Stimulated activated naive CD8-positive, alpha-beta T cell treated with anti-CD3 and anti-CD28 coated beads, Interleukin-15, Interleukin-2, amounts not matched to agents 100 U/mL and 50 U/mL, for 24 hours (primary cell): ENCODE measurements at regions not wholly inside any gene's neighbourhood (a gene's known extent, or its start where the extent isn't known, plus 50 kb on each side); places are given as distances from the start of the nearest gene placed in this dataset.
"Not testable (repeated sequence)": the region's sequence is repeated elsewhere in the genome, so short reads cannot be mapped to it uniquely, and the experiment has no call there.

Experiments
- ATAC-seq: fragments of 150-1000 bp; cut with Tn5 transposase; one replicate; pipeline ENCODE4 v1.10.0; 2021
- DNase-seq: peaks from one replicate; pipeline ENCODE4 v3.0.0; 2021

DNA sequence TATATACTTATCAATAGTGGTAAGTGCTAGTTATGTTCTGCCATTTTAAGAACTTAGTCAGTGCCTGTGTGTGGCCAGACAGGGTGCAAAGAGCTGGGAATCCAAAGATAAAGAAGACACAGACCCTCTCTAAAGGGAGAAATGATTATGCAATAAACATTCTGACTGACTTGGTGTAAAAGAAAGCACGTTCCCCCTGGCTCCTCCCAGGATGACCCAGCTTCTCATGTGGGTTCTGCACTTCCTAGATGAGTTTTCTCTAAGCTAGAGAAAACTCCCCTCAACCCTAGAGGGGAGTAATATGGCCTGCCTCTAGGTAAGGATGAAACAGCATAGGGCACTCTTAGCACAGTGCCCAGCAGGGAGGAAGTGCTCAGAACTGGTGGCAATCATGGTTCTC lies 231.2 kb downstream of the VRK1 start:
- no peak for DNase-seq
- no peak for ATAC-seq

DNA sequence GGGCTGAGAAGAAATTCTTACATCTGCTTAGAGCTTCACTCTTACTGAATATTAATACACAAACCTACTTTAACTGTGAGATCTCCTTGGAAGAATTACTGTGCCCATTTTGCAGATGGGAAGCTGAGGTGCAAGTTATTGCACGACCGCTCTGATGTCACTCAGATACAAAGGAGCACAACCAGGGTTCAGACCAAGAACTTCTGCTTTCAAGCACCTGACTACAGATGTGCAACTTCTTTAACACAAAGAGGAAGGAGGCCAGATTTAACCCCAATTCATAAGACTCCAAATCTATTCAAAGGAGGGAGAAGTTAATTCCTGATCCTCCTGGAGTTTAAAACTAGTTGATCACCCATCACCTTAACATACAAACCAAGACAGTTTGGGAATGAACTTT lies 232.6 kb downstream of the VRK1 start:
- ATAC-seq (no peak), DNase-seq (no peak)

- ATAC-seq, result no peak
Observed at GRCh38 chr14:97031530-97031929, 234.3 kb downstream of the VRK1 start.

DNA sequence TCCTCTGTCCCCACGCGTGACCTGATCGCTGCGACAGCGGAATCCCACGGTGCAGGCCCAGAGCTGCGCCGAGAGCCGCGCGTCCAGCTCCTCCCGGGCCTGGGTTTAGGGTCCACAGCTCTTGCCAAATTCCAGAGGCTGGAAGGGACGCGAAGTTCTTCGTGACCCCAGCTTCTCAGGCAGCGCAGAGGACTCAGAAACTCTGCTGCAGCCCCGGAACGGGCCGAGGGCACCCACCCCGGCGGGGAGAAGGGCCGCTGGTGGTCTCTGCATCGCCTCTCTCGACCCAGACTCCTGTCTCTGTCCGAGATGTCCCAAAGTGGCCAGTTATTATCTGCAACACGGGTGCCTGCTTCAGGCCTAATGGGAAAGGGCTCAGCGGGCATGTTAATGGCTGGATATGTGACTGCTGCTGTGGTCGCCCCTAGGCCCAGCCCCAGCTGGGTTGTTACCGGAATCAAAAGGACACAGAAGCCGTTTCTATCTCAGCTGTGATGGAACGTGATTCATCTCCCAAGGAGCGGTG lies 236.4 kb downstream of the VRK1 start:
- DNase-seq (no peak), ATAC-seq (no peak)

More at GRCh38 chr14:97031530-97031929, 234.3 kb downstream of the VRK1 start:
- DNase-seq, result no peak

DNA sequence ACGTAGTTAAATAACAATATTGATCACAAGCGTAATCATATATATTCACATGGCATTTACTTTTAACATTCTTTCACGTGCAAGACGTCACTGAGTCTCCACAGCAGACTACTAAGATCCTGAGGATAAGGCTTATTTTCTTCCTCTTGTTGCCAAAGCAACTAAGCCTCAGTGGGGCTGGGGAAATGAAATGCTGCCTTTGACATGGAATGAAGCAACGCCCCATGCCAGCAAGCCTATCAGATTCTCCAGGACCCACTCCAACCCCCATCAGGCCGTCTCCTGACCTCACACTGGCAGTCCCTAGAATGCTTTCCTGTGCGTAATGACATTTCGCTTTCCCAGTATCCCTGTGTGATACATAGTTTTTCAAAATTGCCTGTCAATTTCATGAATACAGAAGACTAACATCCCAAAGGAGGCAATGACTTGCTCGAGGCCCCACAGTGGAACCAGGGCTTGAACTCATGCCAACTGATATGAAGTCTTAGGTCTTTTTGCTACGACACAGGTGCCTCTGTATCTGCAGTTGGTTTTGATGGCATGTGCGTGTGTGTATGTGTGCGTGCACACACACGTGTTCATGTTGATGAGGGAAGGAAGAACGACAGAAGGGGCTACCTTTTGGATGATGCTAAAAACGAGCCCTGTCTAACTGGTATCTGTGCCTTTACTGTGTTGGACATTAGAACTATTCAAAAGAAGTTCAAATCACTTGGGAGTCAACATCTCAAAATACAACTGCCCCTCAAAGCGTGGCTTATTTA lies 239.1 kb downstream of the VRK1 start:
- DNase-seq (no peak), ATAC-seq (no peak)

- no peak for DNase-seq
- ATAC-seq, result no peak
Observed at GRCh38 chr14:97039717-97040363, 242.7 kb downstream of the VRK1 start.

DNA sequence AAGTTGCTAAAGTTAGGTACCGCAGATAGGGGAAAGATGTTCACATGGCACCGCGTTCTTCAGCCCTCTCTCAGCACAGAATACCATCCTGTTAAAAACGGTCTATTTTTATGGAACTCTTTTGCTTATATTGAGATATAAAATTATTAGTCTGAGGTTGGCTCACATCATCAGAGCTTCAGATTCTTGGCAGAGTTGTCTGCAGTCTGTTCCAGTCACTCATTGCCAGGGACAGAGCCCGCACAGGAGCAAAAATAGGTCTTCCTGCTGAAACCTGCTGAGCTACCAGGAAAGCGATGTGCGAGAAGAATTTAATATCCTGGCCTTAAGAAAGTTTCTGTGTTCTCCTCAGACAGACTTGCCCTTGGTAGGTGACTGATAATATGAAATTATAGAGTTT lies 249.8 kb downstream of the VRK1 start:
- DNase-seq (no peak), ATAC-seq (no peak)

DNA sequence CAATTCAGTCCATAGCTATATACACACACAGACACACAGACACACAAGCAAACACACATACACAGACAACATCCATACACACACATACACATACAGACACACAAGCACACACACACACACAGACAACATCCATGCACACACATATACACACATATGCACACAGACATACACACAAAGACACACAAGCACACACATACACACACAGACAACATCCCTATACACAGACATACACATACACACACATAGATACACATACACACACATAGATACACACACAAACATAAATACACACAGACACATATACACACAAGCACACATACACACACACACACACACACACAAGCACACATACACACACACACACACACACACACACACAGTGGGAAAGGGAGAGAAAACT lies 254.8 kb downstream of the VRK1 start:
- ATAC-seq (no peak), DNase-seq (no peak)

- DNase-seq, result no peak
- ATAC-seq, result no peak
Observed at GRCh38 chr14:97053941-97054340, 256.8 kb downstream of the VRK1 start.

GRCh38 chr14:97055355-97055754 lies 258.2 kb downstream of the VRK1 start:
- no peak for ATAC-seq
- DNase-seq, result no peak

DNA sequence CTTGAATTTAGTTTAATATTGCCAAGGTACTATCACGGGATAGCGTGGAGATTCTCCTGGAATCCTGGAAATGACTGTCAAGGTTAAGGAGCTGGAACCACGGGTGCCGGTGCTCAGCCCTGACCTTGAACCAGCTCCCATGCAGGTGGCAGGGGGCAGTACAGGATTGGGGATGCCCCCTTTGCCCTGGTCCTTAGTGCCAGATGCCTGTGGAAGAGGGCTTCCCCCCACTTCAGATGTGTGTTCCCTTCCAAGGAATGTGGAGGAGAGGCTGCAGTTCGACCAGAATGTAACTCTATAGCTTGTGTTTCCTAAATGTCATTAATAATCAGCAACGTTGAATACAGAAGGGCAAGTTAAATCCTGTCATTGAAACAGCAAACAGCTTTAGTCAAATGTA lies 258.9 kb downstream of the VRK1 start:
- ATAC-seq (no peak), DNase-seq (no peak)

DNA sequence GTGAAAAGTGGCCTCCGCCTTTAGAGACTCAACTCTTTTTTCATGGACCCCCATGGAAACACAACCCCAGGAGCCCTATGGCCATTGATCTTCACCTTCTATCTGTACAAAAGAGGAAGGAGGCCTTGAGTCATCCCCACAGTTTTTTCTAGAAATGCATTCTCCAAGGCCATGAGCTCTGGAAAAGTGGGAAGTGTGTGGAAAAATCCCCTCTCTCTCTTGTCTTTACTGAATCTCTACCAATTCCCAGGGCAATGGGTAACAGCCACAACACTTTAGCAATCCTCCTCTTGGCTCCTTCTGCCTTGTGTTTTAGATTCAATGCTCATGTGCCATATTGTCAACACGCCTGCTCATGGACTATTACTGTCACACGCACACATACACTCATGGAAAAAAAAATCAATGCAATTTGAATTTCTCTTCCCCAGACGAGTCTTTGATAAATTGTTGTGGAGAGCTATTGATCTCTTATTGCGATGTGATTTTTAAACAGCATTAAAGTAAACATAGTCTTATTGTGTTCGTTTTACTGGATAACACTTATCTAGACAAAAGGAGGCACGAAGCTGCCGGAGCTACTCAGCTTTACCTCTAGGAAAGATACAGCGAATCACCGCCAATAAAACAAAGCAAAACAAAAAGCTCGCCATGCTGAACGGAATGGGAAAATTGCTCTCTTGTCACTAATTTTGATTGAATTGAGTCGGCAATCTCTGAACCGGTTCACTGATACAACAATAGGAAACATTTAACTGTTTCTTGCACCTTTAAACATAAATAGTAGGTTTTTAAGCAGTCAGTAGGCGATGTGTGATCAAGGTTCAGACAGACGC lies 260.3 kb downstream of the VRK1 start:
- ATAC-seq (no peak), DNase-seq (no peak)

DNA sequence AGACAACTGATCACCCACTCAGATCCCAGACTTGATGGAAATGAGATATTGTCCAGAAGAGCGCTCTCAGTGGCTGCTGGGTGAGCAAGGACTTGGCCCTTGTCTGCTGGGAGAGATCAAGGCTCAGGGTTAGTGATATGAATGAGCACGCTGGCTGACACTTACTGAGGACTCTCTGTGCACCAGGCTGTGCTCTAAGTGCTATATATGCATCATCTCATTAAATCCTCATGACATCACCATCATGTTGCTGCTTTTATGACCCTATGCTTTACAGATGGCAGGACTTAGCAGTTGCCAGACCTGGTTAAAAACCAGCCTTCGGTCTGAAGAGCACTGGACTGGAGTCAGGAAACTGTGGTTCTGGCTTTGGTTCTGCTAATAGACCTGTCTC lies 260.9 kb downstream of the VRK1 start:
- DNase-seq (no peak), ATAC-seq (no peak)

- ATAC-seq, result no peak
- DNase-seq, result no peak
Observed at GRCh38 chr14:97058589-97058988, 261.4 kb downstream of the VRK1 start.

- DNase-seq, result no peak
- ATAC-seq, result no peak
Observed at GRCh38 chr14:97061198-97061597, 264.0 kb downstream of the VRK1 start.

DNA sequence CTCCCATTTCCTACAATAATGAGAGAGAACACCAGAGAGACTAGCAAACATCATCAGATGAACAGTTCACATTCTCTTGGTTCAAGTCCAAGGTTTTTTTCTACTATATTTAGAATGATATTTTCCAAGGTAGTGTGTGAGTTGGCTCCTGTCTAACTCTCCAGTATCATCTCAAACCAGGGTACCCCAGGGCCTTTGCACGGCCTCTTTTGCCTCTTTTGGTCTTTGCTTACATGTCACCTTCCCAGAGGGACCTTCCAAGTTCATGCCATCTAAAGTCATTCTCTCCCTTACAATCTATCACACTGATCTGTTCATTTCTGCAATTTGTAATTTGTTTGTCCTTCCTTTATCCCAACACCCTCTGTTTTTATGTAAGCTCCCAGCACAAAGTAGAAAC lies 264.5 kb downstream of the VRK1 start:
- no peak for DNase-seq
- ATAC-seq, result no peak

GRCh38 chr14:97065305-97066067 lies 268.3 kb downstream of the VRK1 start:
- no peak for ATAC-seq

DNA sequence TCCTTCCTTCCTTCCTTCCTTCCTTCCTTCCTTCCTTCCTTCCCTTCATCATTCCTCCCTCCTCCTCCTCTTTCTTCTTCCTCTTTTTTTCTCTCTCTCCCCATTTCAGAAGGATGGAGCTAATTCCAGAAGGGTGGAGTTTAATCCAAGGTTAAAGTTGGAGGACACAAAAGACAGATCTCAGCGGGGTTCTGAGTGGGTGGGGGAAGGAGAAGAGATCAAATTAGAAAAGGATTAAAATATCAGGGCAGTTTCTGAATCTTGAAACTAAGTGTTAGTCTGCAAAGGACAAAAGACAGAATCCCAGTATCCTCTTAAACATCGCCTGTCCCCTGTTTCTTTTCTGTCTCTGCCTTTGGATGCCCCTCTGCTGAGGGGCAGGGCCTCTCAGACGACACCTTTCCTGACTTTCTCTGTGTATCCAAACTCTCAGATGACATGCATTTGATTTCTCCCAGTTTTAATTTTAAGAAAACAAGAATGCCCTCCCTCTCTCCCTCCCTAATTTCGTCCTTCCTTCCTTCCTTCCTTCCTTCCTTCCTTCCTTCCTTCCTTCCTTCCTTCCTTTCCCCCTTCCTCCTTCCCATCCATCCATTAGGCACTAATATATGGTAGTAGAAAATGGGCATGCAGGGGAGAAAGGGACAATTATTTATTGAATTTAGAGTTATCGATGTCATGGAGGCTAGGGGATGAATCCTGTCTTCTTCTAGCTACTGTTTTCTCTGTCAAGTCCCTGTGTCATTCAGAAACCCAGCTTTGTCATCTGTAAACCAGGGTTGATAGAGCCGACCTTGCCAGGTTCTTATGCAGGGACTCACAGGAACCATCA lies 269.1 kb downstream of the VRK1 start:
- ATAC-seq, result no peak
- DNase-seq, result no peak

More at GRCh38 chr14:97065305-97066067, 268.3 kb downstream of the VRK1 start:
- no peak for DNase-seq

- DNase-seq, ATAC-seq: not testable (repeated sequence)
Observed at GRCh38 chr14:97068293-97068692, 271.1 kb downstream of the VRK1 start.

- DNase-seq (no peak), ATAC-seq (no peak)
Observed at GRCh38 chr14:97070259-97070658, 273.1 kb downstream of the VRK1 start.

- ATAC-seq, result no peak
- no peak for DNase-seq
Observed at GRCh38 chr14:97071177-97071576, 274.0 kb downstream of the VRK1 start.
